Breast epithelium (tissue), 4 donors: ENCODE measurements at regions not wholly inside any gene's neighbourhood (a gene's known extent, or its start where the extent isn't known, plus 50 kb on each side); places are given as distances from the start of the nearest gene placed in this dataset.
A peak's percentile ranks its signal among the peaks of the same experiment; 100 is the strongest.

Experiments
- DNase-seq, 2 donors: peaks; one replicate each; pipeline ENCODE4 v3.0.0-alpha.2; 2019; ENCODE audit warnings: low spot score in 2 of 2
- H3K27ac ChIP-seq, 2 donors: fragments of 200-600 bp; sonication (generic) in 1 of 2; one replicate each; pipeline ENCODE4 v1.5.1; 2016 to 2019; ENCODE audit warnings: mild to moderate bottlenecking in 1 of 2
- H3K27me3 ChIP-seq, 2 donors: fragments of 200-600 bp; sonication (generic) in 1 of 2; one replicate each; pipeline versions ENCODE4 v1.5.1 to v1.6.0; 2017 to 2019; ENCODE audit warnings: control low read depth in 1 of 2, mild to moderate bottlenecking in 1 of 2
- H3K36me3 ChIP-seq: fragments of 200-600 bp; one replicate; pipeline ENCODE4 v1.5.1; 2019
- H3K4me1 ChIP-seq, 2 donors: fragments of 200-600 bp; sonication (generic); one replicate each; pipeline ENCODE4 v1.5.1; 2016 to 2019; ENCODE audit warnings: control low read depth in 1 of 2
- H3K4me3 ChIP-seq, 3 donors: fragments of 200-600 bp; sonication (generic); 1 replicate in 2 of 3; 2 replicates in 1 of 3; pipeline ENCODE4 v1.5.1; 2016 to 2019; ENCODE audit warnings: mild to moderate bottlenecking in 3 of 3, moderate library complexity in 2 of 3
- H3K9me3 ChIP-seq, 2 donors: fragments of 200-600 bp; sonication (generic) in 1 of 2; one replicate each; pipeline ENCODE4 v1.5.1; 2016 to 2019; ENCODE audit warnings: control low read depth in 1 of 2
- CTCF ChIP-seq, 3 donors: fragments of 450-650 bp; IDR thresholded peaks; one replicate each; pipeline ENCODE4 v1.5.1; 2016 to 2017; ENCODE audit warnings: antibody characterized with exemption in 3 of 3, mild to moderate bottlenecking in 3 of 3, moderate library complexity in 3 of 3
- POLR2A ChIP-seq: fragments of 450-650 bp; IDR thresholded peaks from one replicate; pipeline ENCODE4 v1.6.1; 2016; ENCODE audit warnings: antibody characterized with exemption, mild to moderate bottlenecking, moderate library complexity
- POLR2AphosphoS5 ChIP-seq, 3 donors: sonication (generic); formaldehyde crosslinking; IDR thresholded peaks; one replicate each; pipeline ENCODE4 v1.6.1; 2017; ENCODE audit warnings: antibody characterized with exemption in 3 of 3
- intact Hi-C: fragments of 100-400 bp; cut with DNase I; formaldehyde crosslinking; loops from one replicate; pipeline ENCODE4 v1.15.1; 2023; ENCODE audit warnings: low total_unique reads

DNA sequence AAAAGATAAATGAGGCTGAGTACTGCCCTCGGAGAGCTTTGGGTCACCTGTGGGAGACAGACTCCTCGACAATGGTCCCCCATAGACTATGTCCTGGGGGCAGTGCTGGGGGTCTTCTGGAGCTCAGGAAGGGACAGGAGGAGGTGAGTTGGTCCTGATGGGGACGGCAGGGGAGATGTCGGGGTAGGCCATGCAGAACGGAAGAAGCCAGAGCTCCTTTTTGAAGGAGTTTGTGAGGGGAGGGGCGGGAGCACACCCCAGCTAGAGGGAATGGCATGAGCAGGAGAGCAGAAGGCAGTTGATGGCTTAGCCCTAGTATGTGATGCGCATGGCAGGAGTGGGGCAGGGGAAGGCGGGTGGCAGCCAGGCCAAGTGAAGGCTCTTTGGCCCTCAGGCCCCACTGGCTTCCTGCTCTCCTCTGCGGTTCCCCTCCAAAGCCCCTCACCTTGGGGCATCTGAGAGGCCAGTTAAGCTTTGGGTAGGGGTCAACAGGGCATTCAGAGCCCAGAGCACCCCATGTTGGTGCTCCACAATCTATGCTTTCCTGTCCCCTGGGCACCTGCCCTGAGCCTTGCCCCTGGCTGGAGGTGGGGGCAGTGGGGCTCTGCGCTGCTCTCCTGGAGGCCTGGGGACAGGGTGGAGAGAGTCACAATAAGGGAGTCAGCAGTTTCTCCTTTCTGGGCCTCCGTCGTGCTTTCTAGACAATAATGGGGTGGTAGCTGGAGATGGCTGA, 179.3 kb downstream of the SMAD6 start:
- intact Hi-C loops = no loop called here

GRCh38 chr15:66882251-66883020, 180.4 kb downstream of the SMAD6 start:
- TF ChIP-seq POLR2AphosphoS5 (IDR thresholded peaks at IDR 0.05) (no peak), CTCF (IDR thresholded peaks at IDR 0.05) (no peak), POLR2A (no peak)
- Histone ChIP-seq H3K4me1 (peaks cover 4 to 11% of the 10 kb centered on the region in 2 donors), H3K27me3 (no peaks in the 10 kb centered on the region), H3K4me3 (no peak overlapping the region), H3K27ac (peak overlapping the region; percentile 74 to 89), H3K36me3 (no peaks in the 10 kb centered on the region), H3K9me3 (no peaks in the 10 kb centered on the region)
- intact Hi-C loops = no loop called here
- DNase-seq = no peak

More for the DNA sequence above, 179.3 kb downstream of the SMAD6 start:
- Histone ChIP-seq H3K36me3 (no peaks in the 10 kb centered on the region), H3K4me3 (no peak overlapping the region), H3K27me3 (no peaks in the 10 kb centered on the region), H3K9me3 (no peaks in the 10 kb centered on the region), H3K4me1 (peaks cover 4 to 11% of the 10 kb centered on the region in 2 donors), H3K27ac (no peak overlapping the region)
- no peak for TF ChIP-seq POLR2AphosphoS5 (IDR thresholded peaks at IDR 0.05)
- no peak for DNase-seq

GRCh38 chr15:66883284-66883911, 181.4 kb downstream of the SMAD6 start:
- Histone ChIP-seq H3K4me1 (peaks cover 4 to 11% of the 10 kb centered on the region in 2 donors), H3K9me3 (no peaks in the 10 kb centered on the region), H3K27ac (peak overlapping the region; percentile 82 to 89), H3K4me3 (no peak overlapping the region), H3K36me3 (no peaks in the 10 kb centered on the region), H3K27me3 (no peaks in the 10 kb centered on the region)
- intact Hi-C loops = no loop called here
- TF ChIP-seq POLR2A (no peak), POLR2AphosphoS5 (IDR thresholded peaks at IDR 0.05) (peak; percentile 87 to 99 (median 98))
- peak; percentile 90 to 96 for DNase-seq

GRCh38 chr15:66884115-66884622, 181.2 kb upstream of the SMAD3 start:
- Histone ChIP-seq H3K27ac (peak overlapping the region; percentile 82 to 89), H3K4me3 (no peak overlapping the region), H3K9me3 (no peaks in the 10 kb centered on the region), H3K4me1 (peaks cover 4 to 11% of the 10 kb centered on the region in 2 donors), H3K36me3 (no peaks in the 10 kb centered on the region), H3K27me3 (no peaks in the 10 kb centered on the region)
- TF ChIP-seq POLR2AphosphoS5 (IDR thresholded peaks at IDR 0.05) = no peak
- no peak for TF ChIP-seq CTCF (IDR thresholded peaks at IDR 0.05)
- TF ChIP-seq POLR2A = no peak
- no peak for DNase-seq
- intact Hi-C loops = no loop called here

DNA sequence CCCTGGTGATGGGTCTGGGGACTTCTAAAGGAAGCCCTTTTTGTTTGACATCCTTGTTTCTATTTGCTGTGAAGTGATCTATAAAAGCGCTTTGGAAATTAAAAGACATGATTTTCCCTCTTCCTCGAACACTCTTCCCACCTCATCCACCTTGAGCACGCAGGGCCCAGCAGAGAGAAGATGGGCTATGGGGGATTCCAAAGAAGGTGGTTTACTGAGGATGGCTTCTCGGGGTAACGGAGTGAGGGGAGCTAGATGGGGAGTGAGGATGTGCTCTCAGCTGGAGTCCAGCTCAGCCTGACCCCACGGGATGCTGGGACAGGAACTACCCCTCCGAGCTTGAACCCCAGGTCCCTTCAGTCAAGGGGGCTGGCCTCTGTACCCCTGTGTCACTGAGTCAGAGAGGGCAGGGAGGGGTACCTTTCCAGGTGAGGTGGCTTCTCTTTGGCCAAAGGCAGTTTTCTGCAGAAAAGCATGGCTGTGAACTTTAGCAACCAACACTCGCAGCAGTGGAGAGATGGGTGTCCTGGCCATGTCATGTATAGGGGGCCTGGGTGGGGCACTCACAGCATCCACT, 180.7 kb upstream of the SMAD3 start:
- no peaks in the 10 kb centered on the region for H3K27me3 ChIP-seq
- H3K36me3 ChIP-seq = no peaks in the 10 kb centered on the region
- no peak for TF ChIP-seq CTCF (IDR thresholded peaks at IDR 0.05)
- no peak for TF ChIP-seq POLR2AphosphoS5 (IDR thresholded peaks at IDR 0.05)
- no peak for TF ChIP-seq POLR2A
- no peaks in the 10 kb centered on the region for H3K9me3 ChIP-seq
- H3K4me3 ChIP-seq = no peak overlapping the region
- H3K27ac ChIP-seq = peak overlapping the region in 1 of 2 donors; percentile 2
- intact Hi-C loops = no loop called here
- DNase-seq = no peak
- H3K4me1 ChIP-seq = peaks cover 4 to 11% of the 10 kb centered on the region in 2 donors
